ENCODE measurements at regions not wholly inside any gene's neighbourhood (a gene's known extent, or its start where the extent isn't known, plus 50 kb on each side); places are given as distances from the start of the nearest gene placed in this dataset.
"Not testable (repeated sequence)": the region's sequence is repeated elsewhere in the genome, so short reads cannot be mapped to it uniquely, and the experiment has no call there.

DNA sequence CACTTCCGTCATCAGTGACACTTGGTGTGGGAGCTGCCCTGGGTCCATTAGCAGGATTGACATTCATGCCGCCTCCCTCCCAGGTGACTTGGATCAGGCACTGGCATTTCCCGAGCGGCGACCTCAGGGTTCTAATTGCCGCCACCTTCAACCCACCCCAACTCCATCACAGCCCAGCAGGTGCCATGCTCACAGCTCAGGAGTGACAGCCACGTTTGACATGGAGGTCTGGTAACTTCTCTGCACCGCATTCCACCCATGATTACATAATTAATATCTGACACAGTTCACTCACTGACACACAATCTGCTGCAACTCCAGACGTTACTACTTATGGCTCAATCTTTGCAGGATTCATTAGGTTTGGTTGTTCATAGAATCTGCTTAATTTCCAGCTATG lies 450.9 kb upstream of the MYT1L start:
- H3K9me3 ChIP-seq (ENCODE audit: severe bottlenecking): peaks cover 3% of the 10 kb centered on the region
- no peaks in the 10 kb centered on the region for H3K27me3 ChIP-seq (ENCODE audit: insufficient read depth, low read depth, severe bottlenecking)
- no peak overlapping the region for H3K27ac ChIP-seq
- H3K36me3 ChIP-seq: no peaks in the 10 kb centered on the region
- DNase-seq: no peak
- TF ChIP-seq, protein P1, sequence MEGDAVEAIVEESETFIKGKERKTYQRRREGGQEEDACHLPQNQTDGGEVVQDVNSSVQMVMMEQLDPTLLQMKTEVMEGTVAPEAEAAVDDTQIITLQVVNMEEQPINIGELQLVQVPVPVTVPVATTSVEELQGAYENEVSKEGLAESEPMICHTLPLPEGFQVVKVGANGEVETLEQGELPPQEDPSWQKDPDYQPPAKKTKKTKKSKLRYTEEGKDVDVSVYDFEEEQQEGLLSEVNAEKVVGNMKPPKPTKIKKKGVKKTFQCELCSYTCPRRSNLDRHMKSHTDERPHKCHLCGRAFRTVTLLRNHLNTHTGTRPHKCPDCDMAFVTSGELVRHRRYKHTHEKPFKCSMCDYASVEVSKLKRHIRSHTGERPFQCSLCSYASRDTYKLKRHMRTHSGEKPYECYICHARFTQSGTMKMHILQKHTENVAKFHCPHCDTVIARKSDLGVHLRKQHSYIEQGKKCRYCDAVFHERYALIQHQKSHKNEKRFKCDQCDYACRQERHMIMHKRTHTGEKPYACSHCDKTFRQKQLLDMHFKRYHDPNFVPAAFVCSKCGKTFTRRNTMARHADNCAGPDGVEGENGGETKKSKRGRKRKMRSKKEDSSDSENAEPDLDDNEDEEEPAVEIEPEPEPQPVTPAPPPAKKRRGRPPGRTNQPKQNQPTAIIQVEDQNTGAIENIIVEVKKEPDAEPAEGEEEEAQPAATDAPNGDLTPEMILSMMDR (IDR thresholded peaks at IDR 0.05; ENCODE audit: low read depth, low read length): no peak
- no peak overlapping the region for H3K4me3 ChIP-seq (ENCODE audit: low read depth, low read length)

DNA sequence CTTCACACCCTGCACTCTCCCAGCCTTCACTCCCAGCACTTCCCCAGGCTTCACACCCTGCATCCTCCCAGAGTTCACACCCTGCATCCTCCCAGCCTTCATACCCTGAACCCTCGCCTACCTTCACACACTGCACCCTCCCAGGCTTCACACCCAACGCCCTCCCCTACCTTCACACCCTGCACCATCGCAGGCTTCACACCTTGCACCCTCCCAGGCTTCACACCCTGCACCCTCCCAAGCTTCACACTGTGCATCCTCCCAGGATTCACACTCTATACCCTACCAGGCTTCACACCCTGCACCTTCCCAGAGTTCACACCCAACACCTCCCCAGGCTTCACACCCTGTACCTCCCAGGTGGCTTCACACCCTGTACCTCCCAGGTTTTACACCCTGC lies 448.7 kb upstream of the MYT1L start:
- H3K36me3 ChIP-seq: no peaks in the 10 kb centered on the region
- H3K4me3 ChIP-seq (ENCODE audit: low read depth, low read length): no peak overlapping the region
- TF ChIP-seq, protein P1 (IDR thresholded peaks at IDR 0.05; ENCODE audit: low read depth, low read length): no peak
- DNase-seq: no peak
- H3K27me3 ChIP-seq (ENCODE audit: insufficient read depth, low read depth, severe bottlenecking): no peaks in the 10 kb centered on the region
- H3K27ac ChIP-seq: no peak overlapping the region
- peaks cover 6% of the 10 kb centered on the region for H3K9me3 ChIP-seq (ENCODE audit: severe bottlenecking)

DNA sequence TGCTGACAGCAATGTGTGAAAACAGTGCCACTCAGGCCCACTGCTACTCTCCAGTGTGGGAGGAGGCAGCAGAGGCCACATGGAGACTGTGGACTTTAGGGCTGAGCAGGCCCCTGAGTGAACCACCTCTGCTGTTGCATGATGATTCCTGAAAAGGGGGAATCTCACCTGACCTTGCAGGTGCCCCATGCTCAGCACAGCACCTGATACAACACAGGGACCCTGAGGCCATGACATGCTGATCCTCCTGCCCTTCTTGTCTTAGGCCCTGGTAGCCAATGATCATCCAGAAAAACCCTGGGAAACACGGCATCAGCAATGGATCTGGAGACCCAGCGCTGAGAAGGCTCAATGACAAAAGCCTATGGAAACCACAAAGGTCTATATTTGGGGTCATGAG lies 446.8 kb upstream of the MYT1L start:
- DNase-seq: no peak
- Histone ChIP-seq H3K27ac (no peak overlapping the region), H3K36me3 (no peaks in the 10 kb centered on the region), H3K27me3 (ENCODE audit: insufficient read depth, low read depth, severe bottlenecking) (no peaks in the 10 kb centered on the region), H3K4me3 (ENCODE audit: low read depth, low read length) (no peak overlapping the region), H3K9me3 (ENCODE audit: severe bottlenecking) (peaks cover 6% of the 10 kb centered on the region)
- TF ChIP-seq, protein P1 (IDR thresholded peaks at IDR 0.05; ENCODE audit: low read depth, low read length): no peak

DNA sequence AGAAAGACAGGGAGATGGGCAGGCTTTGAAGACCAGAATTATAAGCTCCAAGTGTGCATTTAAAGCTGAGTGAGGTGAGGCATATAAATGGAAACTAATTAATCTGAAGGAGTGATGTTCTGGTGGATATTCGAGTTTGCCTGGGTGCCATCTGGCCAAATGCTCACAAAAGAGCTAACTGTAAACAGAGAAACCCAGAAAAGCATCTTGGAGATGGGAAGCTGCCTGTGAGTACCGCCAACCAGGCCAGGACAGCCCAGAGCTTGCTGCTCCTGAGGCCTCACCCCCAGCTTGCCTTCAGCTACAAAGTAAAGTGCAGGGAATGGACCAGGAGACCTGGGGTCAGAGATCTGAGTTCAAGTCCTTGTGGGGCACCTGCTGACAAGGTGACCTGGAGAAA lies 446.1 kb upstream of the MYT1L start:
- no peaks in the 10 kb centered on the region for H3K36me3 ChIP-seq
- H3K27me3 ChIP-seq (ENCODE audit: insufficient read depth, low read depth, severe bottlenecking): no peaks in the 10 kb centered on the region
- H3K9me3 ChIP-seq (ENCODE audit: severe bottlenecking): peaks cover 6% of the 10 kb centered on the region
- H3K4me3 ChIP-seq (ENCODE audit: low read depth, low read length): no peak overlapping the region
- no peak for DNase-seq
- TF ChIP-seq, protein P1 (IDR thresholded peaks at IDR 0.05; ENCODE audit: low read depth, low read length): no peak
- H3K27ac ChIP-seq: no peak overlapping the region

DNA sequence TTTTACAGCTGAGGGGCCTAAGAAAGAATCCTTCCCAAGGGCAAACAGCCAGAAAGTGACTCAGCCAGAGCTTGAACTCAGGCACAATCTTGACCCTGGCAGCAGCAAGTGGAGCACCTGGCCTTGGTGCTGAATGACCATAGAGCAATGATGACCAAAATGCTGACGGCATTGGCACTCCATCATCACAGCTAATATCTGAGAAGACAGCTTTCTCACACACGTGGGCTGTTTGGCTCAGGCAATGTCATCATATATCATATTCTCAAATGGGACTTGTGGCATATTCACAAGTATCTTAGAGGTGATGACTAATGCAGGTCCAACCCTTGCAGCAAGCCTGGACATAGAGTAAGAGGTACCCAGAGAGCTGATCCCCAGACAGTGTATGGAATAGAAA lies 443.9 kb upstream of the MYT1L start:
- Histone ChIP-seq H3K27me3 (ENCODE audit: insufficient read depth, low read depth, severe bottlenecking) (no peaks in the 10 kb centered on the region), H3K36me3 (no peaks in the 10 kb centered on the region), H3K27ac (no peak overlapping the region), H3K9me3 (ENCODE audit: severe bottlenecking) (peaks cover 6% of the 10 kb centered on the region), H3K4me3 (ENCODE audit: low read depth, low read length) (no peak overlapping the region)
- no peak for DNase-seq
- TF ChIP-seq, protein P1 (IDR thresholded peaks at IDR 0.05; ENCODE audit: low read depth, low read length): no peak

DNA sequence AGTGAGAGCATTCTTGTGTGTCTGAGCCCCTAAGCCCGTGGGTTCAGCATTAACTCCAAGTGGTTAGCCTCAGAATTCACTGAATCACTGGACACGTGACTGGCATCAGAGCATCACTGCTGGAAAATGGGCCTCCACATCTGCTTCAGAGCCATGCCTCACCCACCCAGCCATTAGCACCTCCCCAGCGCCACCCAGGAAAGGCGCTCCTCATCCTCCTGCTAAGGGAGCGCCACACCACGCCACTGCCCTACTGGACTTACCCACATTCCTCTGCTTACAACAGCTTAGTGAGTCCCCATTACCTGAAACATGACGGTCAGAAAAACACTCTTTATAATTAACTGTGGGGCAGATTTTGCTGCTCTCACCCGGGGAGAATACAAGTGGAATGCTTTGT lies 442.6 kb upstream of the MYT1L start:
- Histone ChIP-seq H3K27me3 (ENCODE audit: insufficient read depth, low read depth, severe bottlenecking) (no peaks in the 10 kb centered on the region), H3K27ac (no peak overlapping the region), H3K9me3 (ENCODE audit: severe bottlenecking) (peaks cover 6% of the 10 kb centered on the region), H3K4me3 (ENCODE audit: low read depth, low read length) (no peak overlapping the region), H3K36me3 (no peaks in the 10 kb centered on the region)
- TF ChIP-seq, protein P1 (IDR thresholded peaks at IDR 0.05; ENCODE audit: low read depth, low read length): no peak
- no peak for DNase-seq

DNA sequence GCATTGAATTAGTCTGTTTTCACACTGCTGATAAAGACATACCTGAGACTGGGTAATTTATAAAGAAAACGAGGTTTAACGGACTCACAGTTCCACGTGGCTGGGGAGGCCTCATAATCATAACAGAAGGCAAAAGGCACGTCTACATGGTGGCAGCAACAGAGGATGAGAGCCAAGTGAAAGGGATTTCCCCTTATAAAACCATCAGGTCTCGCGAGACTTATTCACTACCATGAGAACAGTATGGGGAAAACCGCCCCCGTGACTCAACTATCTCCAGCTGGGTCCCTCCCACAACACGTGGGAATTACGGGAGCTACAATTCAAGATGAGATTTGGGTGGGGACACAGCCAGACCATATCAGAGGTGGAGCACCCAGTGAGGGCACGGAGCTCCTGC lies 442.0 kb upstream of the MYT1L start:
- not testable (repeated sequence) for H3K36me3 ChIP-seq; H3K27me3 ChIP-seq (ENCODE audit: insufficient read depth, low read depth, severe bottlenecking); H3K27ac ChIP-seq; DNase-seq; H3K4me3 ChIP-seq (ENCODE audit: low read depth, low read length); H3K9me3 ChIP-seq (ENCODE audit: severe bottlenecking)

Data from WERI-Rb-1 (cell line).